NOMO-1 treated with dmso at 0.1 percent for 144 hours (cell line): ENCODE measurements at regions not wholly inside any gene's neighbourhood (a gene's known extent, or its start where the extent isn't known, plus 50 kb on each side); places are given as distances from the start of the nearest gene placed in this dataset.
A peak's percentile ranks its signal among the peaks of the same experiment; 100 is the strongest.

Experiments
- DNase-seq: peaks from one replicate; lab custom pipeline; 2025; ENCODE audit not compliant: unreplicated experiment; lab: John Stamatoyannopoulos, UW

GRCh38 chr1:18010945-18011344, 96.7 kb upstream of the IGSF21 start:
- no peak for DNase-seq

- DNase-seq, result no peak
Measured at GRCh38 chr1:18011703-18012102, 95.9 kb upstream of the IGSF21 start.

GRCh38 chr1:18012686-18013085, 94.9 kb upstream of the IGSF21 start:
- no peak for DNase-seq

- DNase-seq, result no peak
Measured at GRCh38 chr1:18013216-18013615, 94.4 kb upstream of the IGSF21 start.

- no peak for DNase-seq
Measured at GRCh38 chr1:18015719-18016118, 91.9 kb upstream of the IGSF21 start.

- no peak for DNase-seq
Measured at GRCh38 chr1:18018366-18018765, 89.2 kb upstream of the IGSF21 start.

GRCh38 chr1:18020021-18020817, 87.4 kb upstream of the IGSF21 start:
- DNase-seq, result no peak

- DNase-seq, result no peak
Measured at GRCh38 chr1:18021242-18021641, 86.4 kb upstream of the IGSF21 start.

GRCh38 chr1:18032172-18032859, 75.3 kb upstream of the IGSF21 start:
- DNase-seq, result no peak

GRCh38 chr1:18035145-18035544, 72.5 kb upstream of the IGSF21 start:
- no peak for DNase-seq

- DNase-seq, result no peak
Measured at GRCh38 chr1:18037651-18038050, 69.9 kb upstream of the IGSF21 start.

- no peak for DNase-seq
Measured at GRCh38 chr1:18038051-18038450, 69.5 kb upstream of the IGSF21 start.

GRCh38 chr1:18039102-18039501, 68.5 kb upstream of the IGSF21 start:
- DNase-seq, result no peak

GRCh38 chr1:18041102-18041501, 66.5 kb upstream of the IGSF21 start:
- peak; percentile 3 for DNase-seq

- no peak for DNase-seq
Measured at GRCh38 chr1:18041685-18042355, 65.8 kb upstream of the IGSF21 start.

- no peak for DNase-seq
Measured at GRCh38 chr1:18043871-18044270, 63.7 kb upstream of the IGSF21 start.

- no peak for DNase-seq
Measured at GRCh38 chr1:18045203-18045602, 62.4 kb upstream of the IGSF21 start.

GRCh38 chr1:18045621-18046020, 62.0 kb upstream of the IGSF21 start:
- DNase-seq, result no peak

GRCh38 chr1:18047122-18047521, 60.5 kb upstream of the IGSF21 start:
- DNase-seq, result no peak

GRCh38 chr1:18049228-18049627, 58.4 kb upstream of the IGSF21 start:
- no peak for DNase-seq

- no peak for DNase-seq
Measured at GRCh38 chr1:18052671-18053070, 54.9 kb upstream of the IGSF21 start.

- DNase-seq, result no peak
Measured at GRCh38 chr1:18055156-18055555, 52.4 kb upstream of the IGSF21 start.
